Mesenchymal stem cell (in vitro differentiated cells and primary cell): ENCODE measurements at regions not wholly inside any gene's neighbourhood (a gene's known extent, or its start where the extent isn't known, plus 50 kb on each side); places are given as distances from the start of the nearest gene placed in this dataset. TPM values are rescaled to one million over a fixed set of nuclear protein-coding genes. Genes with fewer than 3 reads are reported as not detected.
"Not testable (repeated sequence)": the region's sequence is repeated elsewhere in the genome, so short reads cannot be mapped to it uniquely, and the experiment has no call there.

Experiments used
- DNase-seq: peaks from one replicate; pipeline ENCODE4 v3.0.0-alpha.2; 2013
- H2AFZ ChIP-seq: one replicate; pipeline ENCODE4 v1.6.1; 2013; ENCODE audit warnings: low read depth, mild to moderate bottlenecking, control low read depth, inconsistent platforms, low read length, moderate library complexity
- H2AK5ac ChIP-seq: 2 replicates; pipeline ENCODE4 v1.6.1; 2013; ENCODE audit warnings: low read length, moderate library complexity, mild to moderate bottlenecking, inconsistent platforms; ENCODE audit not compliant: severe bottlenecking
- H2BK120ac ChIP-seq: one replicate; pipeline ENCODE4 v1.6.1; 2013; ENCODE audit warnings: low read depth, mild to moderate bottlenecking, inconsistent platforms, low read length, moderate library complexity
- H2BK12ac ChIP-seq, 2 experiments: one replicate each; pipeline ENCODE4 v1.6.1; 2013; ENCODE audit warnings: inconsistent platforms in 2 of 2, low read length in 2 of 2, mild to moderate bottlenecking in 2 of 2, moderate library complexity in 2 of 2, control low read depth in 1 of 2
- H2BK15ac ChIP-seq: one replicate; pipeline ENCODE4 v1.6.1; 2013; ENCODE audit warnings: mild to moderate bottlenecking, low read depth, inconsistent platforms; ENCODE audit not compliant: poor library complexity, severe bottlenecking
- H2BK5ac ChIP-seq: 2 replicates; pipeline ENCODE4 v1.6.1; 2013; ENCODE audit warnings: low read depth, mild to moderate bottlenecking, low read length, control low read depth, inconsistent platforms; ENCODE audit not compliant: poor library complexity, severe bottlenecking
- H3K14ac ChIP-seq, 2 experiments: one replicate each; pipeline ENCODE4 v1.6.1; 2013; ENCODE audit warnings: inconsistent platforms in 2 of 2, low read length in 2 of 2, control low read depth in 1 of 2, mild to moderate bottlenecking in 1 of 2, moderate library complexity in 1 of 2
- H3K18ac ChIP-seq, 2 experiments: one replicate each; pipeline ENCODE4 v1.6.1; 2013; ENCODE audit warnings: inconsistent platforms in 2 of 2, low read length in 2 of 2, control low read depth in 1 of 2, low read depth in 1 of 2, mild to moderate bottlenecking in 1 of 2
- H3K23ac ChIP-seq, 2 experiments: one replicate each; pipeline ENCODE4 v1.6.1; 2013; ENCODE audit warnings: inconsistent platforms in 2 of 2, low read length in 2 of 2, mild to moderate bottlenecking in 2 of 2, moderate library complexity in 2 of 2, control low read depth in 1 of 2
- H3K27ac ChIP-seq: 2 replicates; pipeline ENCODE4 v1.5.1; 2013; ENCODE audit warnings: mild to moderate bottlenecking, moderate library complexity, low read length, control low read depth, inconsistent platforms; ENCODE audit not compliant: poor library complexity, severe bottlenecking
- H3K27me3 ChIP-seq, 2 experiments: 2 replicates each; pipeline versions ENCODE4 v1.6.1 to v1.7.0; 2013; ENCODE audit warnings: low read length in 2 of 2, mild to moderate bottlenecking in 2 of 2, moderate library complexity in 2 of 2, control low read depth in 1 of 2, inconsistent platforms in 1 of 2; ENCODE audit not compliant: control insufficient read depth in 1 of 2, insufficient read depth in 1 of 2
- H3K36me3 ChIP-seq, 2 experiments: 2 replicates each; pipeline versions ENCODE4 v1.6.1 to v1.7.0; 2013; ENCODE audit warnings: low read length in 2 of 2, control low read depth in 1 of 2, inconsistent platforms in 1 of 2, low read depth in 1 of 2, mild to moderate bottlenecking in 1 of 2; ENCODE audit not compliant: insufficient read depth in 2 of 2, control insufficient read depth in 1 of 2
- H3K4ac ChIP-seq, 2 experiments: one replicate each; pipeline ENCODE4 v1.6.1; 2013; ENCODE audit warnings: inconsistent platforms in 2 of 2, low read length in 2 of 2, mild to moderate bottlenecking in 2 of 2, moderate library complexity in 2 of 2, control low read depth in 1 of 2, low read depth in 1 of 2
- H3K4me1 ChIP-seq: 2 replicates; pipeline ENCODE4 v1.6.1; 2013; ENCODE audit warnings: low read depth, low read length, control low read depth; ENCODE audit not compliant: control insufficient read depth, insufficient read depth
- H3K4me2 ChIP-seq: 2 replicates; pipeline ENCODE4 v1.6.1; 2013; ENCODE audit warnings: low read length, mild to moderate bottlenecking, inconsistent platforms; ENCODE audit not compliant: poor library complexity, severe bottlenecking
- H3K4me3 ChIP-seq, 2 experiments: 2 replicates each; pipeline versions ENCODE4 v1.5.1 to v1.7.0; 2013; ENCODE audit warnings: low read length in 2 of 2, mild to moderate bottlenecking in 2 of 2, control low read depth in 1 of 2, low read depth in 1 of 2; ENCODE audit not compliant: insufficient read depth in 1 of 2
- H3K79me1 ChIP-seq: replicated peaks from 2 replicates; pipeline ENCODE4 v1.6.1; 2013; ENCODE audit warnings: mild to moderate bottlenecking, control low read depth, low read length, inconsistent platforms; ENCODE audit not compliant: poor library complexity, severe bottlenecking
- H3K9ac ChIP-seq: 2 replicates; pipeline ENCODE4 v1.7.0; 2013; ENCODE audit warnings: mild to moderate bottlenecking, low read length, moderate library complexity
- H3K9me3 ChIP-seq: 2 replicates; pipeline ENCODE4 v1.7.0; 2013; ENCODE audit warnings: mild to moderate bottlenecking, low read length; ENCODE audit not compliant: control insufficient read depth
- H4K8ac ChIP-seq: one replicate; pipeline ENCODE4 v1.6.1; 2013; ENCODE audit warnings: inconsistent platforms, mild to moderate bottlenecking, low read length, moderate library complexity
- H4K91ac ChIP-seq: one replicate; pipeline ENCODE4 v1.6.1; 2013; ENCODE audit warnings: mild to moderate bottlenecking, low read length, inconsistent platforms
- WGBS: methylation state at CpG from one replicate; pipeline ENCODE4 v1.1.7; 2013; ENCODE audit warnings: mixed read lengths; 5-methylcytosine and 5-hydroxymethylcytosine counted together
- small RNA-seq: library from polyadenylated mRNA; stranded (forward); fragments of <200 nt; extraction: miRNeasy Mini kit (QIAGEN cat#:217004); gene quantifications from one replicate; pipeline ENCODE3, GENCODE V24; 2013; ENCODE audit warnings: low read depth

DNA sequence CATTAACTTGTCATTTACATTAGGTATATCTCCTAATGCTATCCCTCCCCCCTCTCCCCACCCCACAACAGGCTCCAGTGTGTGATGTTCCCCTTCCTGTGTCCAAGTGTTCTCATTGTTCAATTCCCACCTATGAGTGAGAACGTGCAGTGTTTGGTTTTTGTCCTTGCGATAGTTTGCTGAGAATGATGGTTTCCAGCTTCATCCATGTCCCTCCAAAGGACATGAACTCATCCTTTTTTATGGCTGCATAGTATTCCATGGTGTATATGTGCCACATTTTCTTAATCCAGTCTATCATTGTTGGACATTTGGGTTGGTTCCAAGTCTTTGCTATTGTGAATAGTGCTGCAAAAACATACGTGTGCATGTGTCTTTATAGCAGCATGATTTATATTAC is 60.7 kb upstream of the HOXC13 start:
- not testable (repeated sequence) for H3K18ac ChIP-seq, H3K9me3 ChIP-seq, H3K9ac ChIP-seq, H3K79me1 ChIP-seq, H4K91ac ChIP-seq, H2AK5ac ChIP-seq, H2AFZ ChIP-seq, H2BK120ac ChIP-seq, H3K23ac ChIP-seq, DNase-seq, H3K4me3 ChIP-seq, H3K4ac ChIP-seq, H2BK5ac ChIP-seq, H3K4me1 ChIP-seq, H3K14ac ChIP-seq, H2BK12ac ChIP-seq, H4K8ac ChIP-seq, H3K27ac ChIP-seq, H3K4me2 ChIP-seq, H2BK15ac ChIP-seq, H3K36me3 ChIP-seq
- WGBS = 100% methylated on average over 1 of the region's 3 CpGs
- peaks cover 0 to 22% of the 10 kb centered on the region in 2 experiments for H3K27me3 ChIP-seq

DNA sequence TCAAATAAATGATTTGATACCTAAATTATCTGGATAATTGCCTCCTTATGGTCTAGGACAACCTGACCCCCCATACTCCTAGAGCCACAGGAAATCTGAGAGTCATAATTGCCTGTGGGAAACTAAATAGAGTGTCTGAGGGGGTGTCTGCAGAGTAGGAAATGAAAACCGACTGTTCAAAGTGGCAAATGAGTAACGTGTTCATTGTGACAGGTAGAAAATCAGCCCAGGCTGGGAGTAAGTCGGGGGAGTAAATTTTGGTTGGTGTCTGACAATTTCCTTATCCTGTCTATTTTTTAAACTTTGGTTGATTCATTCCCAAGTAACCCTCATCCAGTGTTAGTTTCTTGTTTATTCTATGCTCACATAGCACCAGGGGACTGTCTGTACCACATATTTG is 51.6 kb upstream of the HOXC13 start:
- H3K4ac ChIP-seq = no peak overlapping the region
- no peak overlapping the region for H2BK120ac ChIP-seq
- peaks cover 41 to 80% of the 10 kb centered on the region in 2 experiments for H3K27me3 ChIP-seq
- no peak overlapping the region for H2AK5ac ChIP-seq
- H2BK5ac ChIP-seq = no peak overlapping the region
- no peak overlapping the region for H3K14ac ChIP-seq
- H2AFZ ChIP-seq = no peak overlapping the region
- no peak overlapping the region for H3K23ac ChIP-seq
- no peaks in the 10 kb centered on the region for H3K4me1 ChIP-seq
- peaks cover 3% of the 10 kb centered on the region for H3K9me3 ChIP-seq
- no peak for DNase-seq
- H3K9ac ChIP-seq = no peak overlapping the region
- no peak overlapping the region for H3K18ac ChIP-seq
- WGBS = 58% methylated on average over 2 of the region's 3 CpGs
- no peak overlapping the region for H3K27ac ChIP-seq
- H3K36me3 ChIP-seq = no peaks in the 10 kb centered on the region
- H3K79me1 ChIP-seq = no peaks in the 10 kb centered on the region
- no peak overlapping the region for H3K4me2 ChIP-seq
- no peak overlapping the region for H4K8ac ChIP-seq
- no peak overlapping the region for H4K91ac ChIP-seq
- H2BK15ac ChIP-seq = no peak overlapping the region
- H3K4me3 ChIP-seq = no peak overlapping the region
- no peak overlapping the region for H2BK12ac ChIP-seq

DNA sequence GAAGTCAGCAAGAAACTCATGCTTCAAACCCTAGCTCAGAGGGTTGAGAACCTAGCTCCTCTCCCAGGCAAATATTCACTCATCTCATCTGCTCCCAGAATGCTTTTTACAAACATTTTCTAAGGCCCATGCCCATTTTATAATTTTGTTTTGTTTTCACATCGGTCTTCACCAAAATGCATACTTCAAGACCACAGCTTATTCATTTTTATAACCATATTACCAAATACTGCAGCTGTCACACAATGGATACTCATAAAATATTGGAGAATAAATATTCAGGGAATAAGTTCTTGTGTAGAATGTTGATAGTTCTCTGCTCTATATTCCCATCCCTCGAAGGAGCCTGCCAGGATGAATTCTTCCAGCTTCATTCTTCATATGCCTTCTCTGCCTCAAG is 50.8 kb upstream of the HOXC13 start:
- Histone ChIP-seq H3K36me3 (no peaks in the 10 kb centered on the region), H3K79me1 (no peaks in the 10 kb centered on the region), H3K4me3 (no peak overlapping the region), H3K23ac (no peak overlapping the region), H4K91ac (no peak overlapping the region), H2BK120ac (no peak overlapping the region), H3K27ac (no peak overlapping the region), H2AK5ac (no peak overlapping the region), H2AFZ (no peak overlapping the region), H2BK12ac (no peak overlapping the region), H3K9ac (no peak overlapping the region), H3K4me2 (no peak overlapping the region), H4K8ac (no peak overlapping the region), H2BK5ac (no peak overlapping the region), H3K4me1 (no peaks in the 10 kb centered on the region), H3K18ac (no peak overlapping the region), H3K9me3 (peaks cover 3% of the 10 kb centered on the region), H3K14ac (no peak overlapping the region), H2BK15ac (no peak overlapping the region), H3K4ac (no peak overlapping the region), H3K27me3 (peaks cover 47 to 89% of the 10 kb centered on the region in 2 experiments)
- no peak for DNase-seq
- WGBS = 63% methylated on average over 2 of the region's 2 CpGs

Small RNA genes lying in the stretch of these regions (small RNA-seq; reads per million reads assigned to genes)
- gene RN7SKP289 = not detected
